ENCODE measurements at regions not wholly inside any gene's neighbourhood (a gene's known extent, or its start where the extent isn't known, plus 50 kb on each side); places are given as distances from the start of the nearest gene placed in this dataset.

DNA sequence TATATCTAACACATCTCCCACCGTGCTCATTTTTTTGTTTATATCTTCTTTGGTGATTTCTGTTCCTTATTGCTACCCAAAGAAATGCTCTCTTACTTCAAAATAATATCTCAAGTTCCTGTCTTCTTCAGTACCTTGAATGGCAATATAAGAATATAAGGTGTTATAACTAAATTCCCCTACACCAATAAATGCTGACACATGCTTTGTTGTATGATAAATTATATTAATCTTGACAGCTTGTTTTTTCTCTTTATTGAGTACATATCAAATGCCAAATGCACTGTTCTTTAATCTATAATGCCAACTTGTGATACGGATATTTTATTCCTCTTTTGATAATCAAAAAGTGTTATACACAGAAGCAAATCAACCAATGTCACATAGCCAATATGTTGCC, 540.3 kb downstream of the PYDC2 start:
- no peak for TF ChIP-seq POLR2A (IDR thresholded peaks at IDR 0.05; ENCODE audit: low read depth, low read length)
- no peak for DNase-seq (ENCODE audit: insufficient read length, low spot score)
- no peak for FAIRE-seq

DNA sequence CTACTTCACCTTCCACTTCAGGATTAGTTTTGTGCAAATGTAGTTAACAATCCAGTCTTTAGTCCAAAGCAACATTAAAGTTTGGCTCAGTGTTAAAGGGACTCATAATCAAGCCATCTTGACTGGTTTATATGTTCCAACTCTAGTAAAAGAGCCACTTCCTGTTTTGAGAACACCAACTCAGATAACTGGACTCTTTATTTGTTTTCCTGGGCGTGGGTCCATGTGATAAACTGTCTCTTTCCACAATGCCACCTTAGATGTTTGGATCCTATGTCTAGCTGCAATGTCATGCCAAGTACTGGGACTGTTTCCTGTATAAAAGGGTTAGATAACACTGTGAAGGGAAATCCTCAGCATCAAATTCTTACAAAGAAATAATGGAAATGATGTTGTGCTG, 545.0 kb downstream of the PYDC2 start:
- no peak for DNase-seq (ENCODE audit: insufficient read length, low spot score)
- FAIRE-seq, result peak; percentile 15
- no peak for TF ChIP-seq POLR2A (IDR thresholded peaks at IDR 0.05; ENCODE audit: low read depth, low read length)

DNA sequence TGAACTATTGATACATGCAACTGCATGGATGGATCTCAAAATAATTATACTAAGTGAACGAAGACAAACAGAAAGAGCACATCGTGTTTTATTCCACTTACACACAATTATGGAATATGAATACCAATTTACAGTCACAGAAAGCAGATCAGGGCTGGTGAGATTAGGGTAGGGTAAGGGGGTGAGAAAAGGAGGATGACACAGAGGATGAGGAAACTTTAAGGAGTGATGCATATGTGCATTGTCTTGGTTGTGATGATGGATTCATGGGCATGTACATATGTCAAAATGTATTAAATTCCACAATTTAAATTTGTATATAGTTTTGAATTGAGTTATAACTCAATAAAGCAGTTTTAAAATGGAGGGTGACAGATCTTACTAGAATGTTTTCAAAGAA, 548.9 kb downstream of the PYDC2 start:
- no peak for FAIRE-seq
- no peak for DNase-seq (ENCODE audit: insufficient read length, low spot score)
- TF ChIP-seq POLR2A (IDR thresholded peaks at IDR 0.05; ENCODE audit: low read depth, low read length), result no peak

- FAIRE-seq, result no peak
- no peak for TF ChIP-seq POLR2A (IDR thresholded peaks at IDR 0.05; ENCODE audit: low read depth, low read length)
- DNase-seq (ENCODE audit: insufficient read length, low spot score), result no peak
Observed at GRCh38 chr3:192010490-192010889, 549.5 kb downstream of the PYDC2 start.

- TF ChIP-seq POLR2A (IDR thresholded peaks at IDR 0.05; ENCODE audit: low read depth, low read length), result no peak
- DNase-seq (ENCODE audit: insufficient read length, low spot score) (no peak), FAIRE-seq (no peak)
Observed at GRCh38 chr3:192011137-192011536, 550.2 kb downstream of the PYDC2 start.

DNA sequence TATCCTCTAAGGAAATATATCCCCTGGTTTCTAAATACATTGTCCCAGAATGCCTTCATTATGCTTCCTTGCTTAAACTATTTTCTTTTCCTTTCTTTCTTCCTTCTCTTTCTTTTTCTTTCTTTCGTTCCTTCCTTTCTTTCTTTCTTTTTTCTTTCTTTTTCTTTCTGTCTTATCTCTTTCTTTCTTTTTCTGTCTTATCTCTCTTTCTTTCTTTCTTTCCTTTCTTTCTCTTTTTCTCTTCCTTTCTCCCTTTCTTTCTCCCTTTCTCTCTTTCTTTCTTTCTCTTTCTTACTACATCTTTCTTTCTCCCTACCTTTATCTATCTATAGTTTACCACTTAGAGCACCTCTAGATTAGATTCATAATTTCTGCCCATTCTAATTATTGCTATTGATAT, 552.1 kb downstream of the PYDC2 start:
- TF ChIP-seq POLR2A (IDR thresholded peaks at IDR 0.05; ENCODE audit: low read depth, low read length), result no peak
- FAIRE-seq (no peak), DNase-seq (ENCODE audit: insufficient read length, low spot score) (no peak)

DNA sequence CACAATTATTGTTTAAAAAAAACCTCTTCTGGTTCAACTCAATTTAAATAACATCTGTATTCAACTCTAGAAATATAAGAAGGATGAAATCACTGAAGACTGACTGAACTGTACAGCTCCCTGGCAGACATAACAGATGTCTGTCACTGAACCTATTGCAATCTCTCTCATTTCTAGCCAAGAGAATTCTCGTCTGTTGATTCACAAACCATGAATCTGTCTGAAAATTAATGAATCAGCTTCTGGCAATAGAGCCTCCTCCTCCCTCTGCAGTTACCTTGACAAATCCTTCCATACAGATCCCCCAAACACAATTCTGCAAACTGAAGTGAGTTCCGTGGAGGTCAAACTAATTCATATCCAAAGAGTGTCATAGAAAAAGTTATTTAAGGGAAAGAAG, 561.4 kb downstream of the PYDC2 start:
- no peak for DNase-seq (ENCODE audit: insufficient read length, low spot score)
- peak; percentile 96 for FAIRE-seq

DNA sequence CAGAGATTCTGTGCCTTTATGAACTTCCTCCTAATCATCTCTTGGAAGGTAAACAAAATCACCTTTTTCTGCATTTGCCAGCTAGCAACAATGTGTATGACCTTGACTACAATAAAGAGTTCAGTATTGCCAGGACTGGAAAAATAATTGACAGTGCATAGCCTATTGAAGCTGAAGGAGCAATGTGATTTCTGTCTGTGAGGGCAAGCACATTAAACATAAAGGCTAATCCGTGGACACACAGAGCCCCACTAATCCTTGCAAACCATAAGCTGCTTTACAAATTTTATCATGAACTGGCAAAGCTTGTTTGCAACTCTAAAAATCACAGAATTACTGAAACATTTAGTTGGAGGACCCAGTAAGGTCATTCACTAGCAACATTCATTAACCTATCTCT, 563.8 kb downstream of the PYDC2 start:
- peak; percentile 60 for FAIRE-seq
- no peak for DNase-seq (ENCODE audit: insufficient read length, low spot score)

More for the DNA sequence above, 561.4 kb downstream of the PYDC2 start:
- TF ChIP-seq POLR2A (IDR thresholded peaks at IDR 0.05; ENCODE audit: low read depth, low read length), result no peak

DNA sequence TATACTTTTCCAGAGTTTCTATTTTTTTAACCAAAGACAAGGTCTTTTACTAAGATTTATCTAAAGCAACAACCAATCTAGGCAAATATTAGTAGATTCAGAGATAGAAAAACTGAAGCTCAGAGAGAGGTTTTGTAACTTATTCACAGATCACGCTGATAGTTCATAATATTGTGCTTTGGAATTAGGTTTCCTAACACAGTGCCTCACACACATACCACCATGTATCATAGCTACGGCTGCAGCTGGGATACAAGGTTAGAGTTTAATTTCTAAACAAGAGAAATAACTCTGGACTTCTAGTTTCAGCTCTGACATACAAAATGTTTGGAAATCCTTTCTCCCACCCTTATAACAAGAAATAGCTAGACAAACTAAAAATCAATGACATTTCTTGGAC, 565.7 kb downstream of the PYDC2 start:
- DNase-seq (ENCODE audit: insufficient read length, low spot score) (no peak), FAIRE-seq (peak; percentile 57)

More for the DNA sequence above, 563.8 kb downstream of the PYDC2 start:
- TF ChIP-seq POLR2A (IDR thresholded peaks at IDR 0.05; ENCODE audit: low read depth, low read length), result no peak

DNA sequence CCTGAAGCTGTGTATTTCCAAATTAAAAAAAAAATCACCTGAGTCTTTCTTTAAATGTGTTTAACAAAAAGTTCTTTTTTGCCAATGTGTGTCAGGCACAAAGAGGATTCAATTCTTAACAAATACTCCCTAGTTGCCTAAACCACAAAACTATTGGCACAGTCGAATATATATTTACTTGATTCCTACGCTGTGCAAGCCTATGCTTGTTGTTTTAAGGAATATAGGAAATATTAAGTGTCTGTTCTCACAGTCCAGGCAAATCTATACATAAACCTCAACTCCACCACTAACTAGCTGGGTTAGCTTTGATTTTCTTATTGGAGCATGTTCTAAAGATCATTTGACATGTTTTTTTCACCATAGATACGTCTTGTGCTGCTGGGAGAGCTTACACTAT, 571.0 kb downstream of the PYDC2 start:
- FAIRE-seq (no peak), DNase-seq (ENCODE audit: insufficient read length, low spot score) (no peak)
- no peak for TF ChIP-seq POLR2A (IDR thresholded peaks at IDR 0.05; ENCODE audit: low read depth, low read length)

More for the DNA sequence above, 565.7 kb downstream of the PYDC2 start:
- TF ChIP-seq POLR2A (IDR thresholded peaks at IDR 0.05; ENCODE audit: low read depth, low read length), result no peak

DNA sequence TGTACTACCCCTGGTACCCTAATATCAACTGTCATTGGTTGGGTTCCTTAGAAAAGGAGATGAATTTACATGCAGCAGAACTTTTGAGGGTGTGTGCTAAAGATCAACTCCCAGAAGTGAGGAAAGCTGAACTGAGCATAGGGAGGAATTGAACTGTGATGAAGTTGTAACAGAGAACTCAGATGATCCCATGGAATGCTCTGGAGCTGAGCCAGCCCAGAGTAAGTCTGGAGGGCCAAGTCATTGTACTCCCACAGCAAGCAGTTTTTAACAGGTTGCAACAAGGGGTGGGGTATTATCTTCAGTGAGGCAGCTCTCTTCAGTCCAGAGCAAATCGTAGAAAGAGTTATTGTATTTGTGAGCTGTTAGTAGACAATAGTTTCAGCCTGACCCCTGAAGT, 572.3 kb downstream of the PYDC2 start:
- peak; percentile 43 for FAIRE-seq
- TF ChIP-seq POLR2A (IDR thresholded peaks at IDR 0.05; ENCODE audit: low read depth, low read length), result no peak
- no peak for DNase-seq (ENCODE audit: insufficient read length, low spot score)

DNA sequence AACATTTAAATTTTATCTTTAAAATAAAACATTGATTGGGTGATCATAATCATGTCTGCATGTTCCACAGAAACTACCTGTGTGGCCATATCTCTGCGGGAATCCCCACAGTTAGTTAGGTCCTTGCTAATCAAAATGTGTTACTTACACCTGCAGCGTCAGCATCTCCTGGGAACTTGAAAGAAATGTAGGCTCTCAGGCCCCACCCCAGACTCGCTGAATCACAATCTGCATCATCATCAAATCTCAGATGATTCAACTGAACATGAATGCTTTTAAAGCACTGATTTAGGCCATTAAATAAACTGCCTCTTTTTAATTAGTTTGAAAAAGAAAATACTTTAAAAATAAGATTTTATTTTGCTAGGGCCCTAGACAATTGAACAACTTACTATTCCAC, 577.8 kb downstream of the PYDC2 start:
- peak; percentile 95 for FAIRE-seq
- DNase-seq (ENCODE audit: insufficient read length, low spot score), result peak; percentile 4
- no peak for TF ChIP-seq POLR2A (IDR thresholded peaks at IDR 0.05; ENCODE audit: low read depth, low read length)

GRCh38 chr3:192039593-192039992, 578.6 kb downstream of the PYDC2 start:
- FAIRE-seq, result no peak
- TF ChIP-seq POLR2A (IDR thresholded peaks at IDR 0.05; ENCODE audit: low read depth, low read length), result no peak

GRCh38 chr3:192040282-192041043, 579.5 kb downstream of the PYDC2 start:
- no peak for TF ChIP-seq POLR2A (IDR thresholded peaks at IDR 0.05; ENCODE audit: low read depth, low read length)
- no peak for FAIRE-seq
- no peak for DNase-seq (ENCODE audit: insufficient read length, low spot score)

More at GRCh38 chr3:192039593-192039992, 578.6 kb downstream of the PYDC2 start:
- DNase-seq (ENCODE audit: insufficient read length, low spot score), result no peak

DNA sequence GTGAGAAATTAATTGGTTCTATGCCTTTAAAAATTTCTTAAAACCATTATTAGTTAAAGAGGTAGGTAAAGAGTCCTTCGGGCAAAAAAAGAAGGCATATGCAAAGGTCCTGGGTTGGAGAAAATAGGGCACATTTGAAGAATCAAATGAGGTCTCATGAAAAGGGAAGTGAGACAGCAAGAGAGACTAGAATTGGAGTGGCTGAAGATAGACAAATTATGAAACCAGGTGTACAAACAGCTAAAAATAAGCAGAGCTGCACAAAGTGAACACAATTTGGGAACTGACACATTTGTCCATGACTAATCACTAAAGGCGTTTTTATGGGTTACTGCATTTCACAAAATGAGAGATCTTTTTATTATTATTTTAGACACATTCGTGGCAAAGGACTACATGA, 581.2 kb downstream of the PYDC2 start:
- DNase-seq (ENCODE audit: insufficient read length, low spot score) (no peak), FAIRE-seq (no peak)
- TF ChIP-seq POLR2A (IDR thresholded peaks at IDR 0.05; ENCODE audit: low read depth, low read length), result no peak

Data from H54 (cell line).